GM04503 (cell line): ENCODE measurements at regions not wholly inside any gene's neighbourhood (a gene's known extent, or its start where the extent isn't known, plus 50 kb on each side); places are given as distances from the start of the nearest gene placed in this dataset.
"Not testable (repeated sequence)": the region's sequence is repeated elsewhere in the genome, so short reads cannot be mapped to it uniquely, and the experiment has no call there.

ENCODE experiments used
- DNase-seq: peaks from one replicate; pipeline ENCODE4 v3.0.0-alpha.2; 2012; ENCODE audit warnings: low read depth

DNA sequence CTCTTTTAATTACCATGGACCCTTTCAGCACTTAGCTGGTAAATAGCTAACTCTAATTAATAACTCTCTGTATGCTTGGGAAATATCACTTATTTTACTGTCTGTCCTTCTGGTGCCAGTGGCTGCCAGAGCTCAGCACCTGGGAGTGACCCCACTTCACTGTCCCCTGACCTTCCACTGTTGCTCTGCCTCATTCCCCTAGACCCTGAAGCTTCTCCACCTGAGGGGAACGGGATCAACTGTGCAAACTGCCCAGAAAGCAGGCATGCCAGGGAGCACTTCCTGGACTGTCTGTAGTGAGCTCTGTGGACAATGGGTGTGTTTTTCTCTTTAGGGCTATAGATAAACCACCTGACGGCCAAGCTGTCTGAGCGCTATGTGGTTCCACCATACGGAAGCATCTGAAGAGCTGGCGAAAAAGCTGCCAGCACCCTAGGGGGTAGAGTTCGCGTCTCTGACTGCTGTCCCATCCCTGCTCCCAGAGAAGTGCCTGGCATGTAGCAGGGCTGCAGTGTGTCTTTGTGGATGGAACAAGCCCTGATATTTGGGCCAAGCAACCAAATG, 106.3 kb upstream of the FOXA2 start:
- no peak for DNase-seq

DNA sequence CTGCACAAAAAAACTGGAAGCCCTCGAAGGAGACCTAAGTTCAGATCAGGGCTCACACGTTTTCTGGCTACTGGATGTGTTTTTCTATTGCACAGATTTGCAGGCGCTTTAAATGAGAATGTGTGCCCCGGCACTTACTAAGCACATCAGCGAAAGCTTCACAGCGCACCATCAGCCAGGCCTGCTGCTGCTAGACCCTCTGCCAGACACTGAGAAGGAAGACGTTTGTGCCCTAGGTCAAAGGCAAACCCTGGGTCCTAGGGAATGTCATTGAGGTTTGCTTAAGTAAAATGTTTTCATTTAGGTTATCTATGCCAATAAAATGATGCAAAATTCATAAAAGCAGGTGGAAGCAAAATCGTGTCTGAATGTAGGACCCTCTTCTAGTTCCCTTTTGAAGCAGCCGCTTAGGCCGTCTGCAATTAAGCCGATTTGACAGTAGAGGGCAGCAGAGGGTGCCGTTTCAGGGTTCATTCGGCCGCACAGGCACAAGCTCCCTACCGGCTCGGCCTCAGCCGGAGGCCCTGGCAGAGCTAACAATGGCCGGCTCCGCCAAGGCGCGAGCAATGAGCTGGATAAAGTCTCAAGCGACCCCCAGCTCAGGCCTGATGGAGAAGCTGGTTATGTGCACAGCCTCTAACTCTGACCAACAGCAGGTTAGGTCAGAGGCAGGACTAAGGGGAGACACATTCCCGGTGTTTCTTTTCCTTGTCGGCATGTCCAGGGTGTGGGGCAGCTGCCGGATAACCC, 107.2 kb upstream of the FOXA2 start:
- DNase-seq, result no peak

DNA sequence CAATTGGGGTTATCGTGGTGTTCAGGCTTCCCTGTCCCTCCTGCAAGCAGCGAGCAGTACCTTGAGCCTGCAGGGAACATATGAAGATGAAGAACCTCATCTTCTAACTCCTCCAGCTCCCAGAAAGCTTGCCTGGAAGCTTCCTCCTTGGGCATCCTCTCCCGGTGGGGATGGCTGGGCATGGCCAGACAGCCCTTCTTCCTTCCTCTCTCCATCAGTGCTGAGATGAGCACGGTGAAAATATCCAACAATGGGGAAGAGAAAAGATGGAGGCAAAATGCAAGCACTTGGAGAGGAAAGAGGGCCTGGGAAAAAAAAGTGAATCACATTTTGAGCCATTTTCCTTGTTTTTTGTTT, 107.7 kb upstream of the FOXA2 start:
- DNase-seq, result no peak

DNA sequence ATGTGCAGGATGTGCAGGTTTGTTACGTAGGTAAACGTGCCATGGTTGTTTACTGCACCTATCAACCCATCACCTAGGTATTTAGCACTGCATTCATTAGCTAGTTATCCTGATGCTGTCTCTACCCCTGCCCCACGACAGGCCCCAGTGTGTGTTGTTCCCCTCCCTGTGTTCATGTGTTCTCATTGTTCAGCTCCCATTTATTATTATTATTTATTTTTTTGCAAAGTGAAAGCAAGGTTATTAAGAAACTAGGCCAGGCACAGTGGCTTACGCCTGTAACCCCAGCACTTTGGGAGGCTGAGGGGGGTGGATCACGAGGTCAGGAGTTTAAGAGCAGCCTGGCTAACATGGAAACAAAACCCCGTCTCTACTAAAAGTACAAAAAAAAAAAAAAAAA, 108.2 kb upstream of the FOXA2 start:
- DNase-seq, result not testable (repeated sequence)

DNA sequence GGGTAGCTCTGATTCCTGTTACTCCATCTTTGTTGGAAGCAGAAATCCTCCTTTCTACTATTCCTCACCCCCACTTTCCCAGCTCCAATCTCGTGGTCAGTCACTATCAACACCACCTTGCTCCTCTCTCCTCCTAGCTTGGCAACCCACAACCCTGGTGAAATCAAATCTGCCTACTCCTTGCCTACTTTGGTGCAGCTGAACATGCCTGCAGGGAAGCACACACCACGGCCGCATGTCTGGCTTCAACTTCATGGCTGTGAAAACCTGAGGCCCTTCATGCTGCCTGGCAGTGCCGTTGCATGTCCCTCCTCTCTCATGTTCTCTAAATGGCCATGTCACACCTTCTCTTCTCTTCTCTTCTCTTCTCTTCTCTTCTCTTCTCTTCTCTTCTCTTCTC, 112.4 kb upstream of the FOXA2 start:
- no peak for DNase-seq

DNA sequence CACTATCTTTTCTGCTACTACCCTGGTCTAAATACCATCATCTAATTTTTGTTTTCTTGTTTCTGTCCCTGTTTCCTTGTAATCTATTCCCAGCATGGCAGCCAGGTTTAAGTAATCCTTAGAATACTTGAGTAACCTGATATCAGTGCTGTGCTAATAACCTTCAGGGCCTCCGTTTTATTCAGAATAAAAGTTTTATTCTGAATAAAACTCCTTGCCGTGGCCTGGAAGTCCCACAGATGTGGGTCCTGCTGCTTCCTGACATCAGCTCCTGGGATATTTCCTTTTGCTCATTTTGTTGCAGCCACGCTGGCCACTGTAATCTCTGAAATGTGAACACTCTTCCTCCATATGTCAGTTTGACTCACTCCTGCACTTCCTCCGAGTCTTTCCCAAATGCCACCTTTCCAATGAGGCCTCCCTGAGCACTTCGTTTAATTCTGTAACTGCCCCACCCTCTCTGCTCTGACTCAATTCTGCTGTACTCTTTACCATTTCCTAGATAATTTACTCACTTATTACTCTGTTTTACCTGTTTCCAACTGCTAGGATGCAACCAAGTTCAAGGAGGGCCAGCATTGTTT, 114.0 kb upstream of the FOXA2 start:
- no peak for DNase-seq

DNA sequence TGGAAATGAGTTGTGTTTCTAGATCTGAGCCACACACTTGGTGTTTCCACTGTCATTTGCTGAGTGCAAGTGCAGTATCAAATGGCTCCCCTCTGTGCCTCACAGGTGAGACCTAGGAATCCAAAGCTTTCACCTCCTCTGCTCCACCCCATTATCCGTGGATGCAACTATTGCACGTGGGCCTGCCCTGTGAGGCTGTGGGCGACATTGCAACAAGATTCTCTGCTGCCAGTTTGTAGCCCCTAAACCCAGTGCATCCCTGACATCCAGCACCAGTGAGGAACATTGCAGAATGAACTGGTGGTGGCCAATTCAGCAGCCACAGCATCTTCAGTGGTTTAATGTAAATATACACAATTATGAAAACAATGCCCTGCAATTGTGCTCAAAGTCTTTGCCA, 115.0 kb upstream of the FOXA2 start:
- DNase-seq, result no peak

DNA sequence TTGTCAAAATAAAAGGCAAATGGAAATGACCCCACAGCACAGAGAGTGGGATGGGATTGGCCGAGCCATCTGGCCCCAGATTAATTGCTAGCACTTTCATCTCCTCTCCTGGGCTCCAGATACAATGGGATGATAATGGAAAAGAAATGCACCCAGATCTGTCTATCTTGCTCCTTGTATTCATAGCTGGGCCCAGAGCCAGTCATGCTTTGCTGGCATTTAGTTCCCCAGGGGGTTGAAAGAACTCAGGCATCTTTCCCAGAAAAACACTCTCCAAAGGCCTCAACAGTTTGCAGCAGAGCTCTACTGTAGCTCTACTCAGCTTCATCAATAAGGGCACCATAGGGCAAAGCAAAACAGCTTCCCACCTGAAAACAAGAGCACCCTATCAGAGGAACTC, 116.0 kb upstream of the FOXA2 start:
- no peak for DNase-seq

DNA sequence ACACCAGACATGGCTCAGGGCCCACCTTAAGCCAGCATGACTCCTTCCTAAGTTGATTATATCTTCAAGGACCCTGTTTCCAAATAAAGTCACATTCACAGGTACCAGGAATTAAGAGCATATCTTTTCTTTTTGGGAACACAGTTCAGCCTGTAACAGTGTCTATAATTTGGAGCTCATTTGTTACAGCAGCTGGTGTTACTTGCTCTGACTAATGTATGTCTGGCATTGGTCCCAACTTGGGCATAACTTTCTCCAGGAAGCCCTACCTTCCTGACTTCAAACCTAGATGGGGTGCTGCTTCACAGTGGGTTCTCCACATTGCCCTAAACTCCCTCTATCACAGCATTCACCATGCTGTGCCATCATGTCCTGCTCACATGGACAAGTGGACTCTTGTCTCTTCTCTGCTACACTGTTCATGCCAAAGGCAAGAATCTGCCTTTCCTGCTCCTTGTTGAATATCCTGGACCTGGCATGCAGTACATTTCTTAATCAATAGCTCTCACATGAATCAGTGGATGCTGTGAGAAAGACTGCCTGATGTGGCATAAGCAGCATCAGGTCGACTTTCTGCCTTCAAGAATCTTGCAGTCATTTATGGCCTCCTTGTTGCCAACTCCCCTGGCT, 117.4 kb upstream of the FOXA2 start:
- DNase-seq, result no peak

DNA sequence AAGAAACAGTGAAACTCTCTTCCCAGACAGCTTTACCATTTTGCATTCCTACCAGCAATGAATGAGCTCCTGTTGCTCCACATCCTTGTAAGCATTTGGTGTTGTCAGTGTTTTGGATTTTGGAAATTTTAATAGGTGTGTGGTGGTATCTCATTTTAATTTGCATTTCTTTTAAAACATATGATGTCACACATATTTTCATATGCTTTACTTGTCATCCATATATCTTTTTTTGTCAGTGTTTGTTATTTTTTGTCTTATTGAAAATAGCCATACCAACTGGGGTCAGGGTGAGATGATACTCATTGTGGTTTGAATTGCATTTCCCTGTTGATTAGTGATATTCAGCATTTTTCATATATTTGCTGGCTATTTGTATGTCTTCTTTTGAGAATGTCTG, 119.5 kb upstream of the FOXA2 start:
- DNase-seq, result no peak

DNA sequence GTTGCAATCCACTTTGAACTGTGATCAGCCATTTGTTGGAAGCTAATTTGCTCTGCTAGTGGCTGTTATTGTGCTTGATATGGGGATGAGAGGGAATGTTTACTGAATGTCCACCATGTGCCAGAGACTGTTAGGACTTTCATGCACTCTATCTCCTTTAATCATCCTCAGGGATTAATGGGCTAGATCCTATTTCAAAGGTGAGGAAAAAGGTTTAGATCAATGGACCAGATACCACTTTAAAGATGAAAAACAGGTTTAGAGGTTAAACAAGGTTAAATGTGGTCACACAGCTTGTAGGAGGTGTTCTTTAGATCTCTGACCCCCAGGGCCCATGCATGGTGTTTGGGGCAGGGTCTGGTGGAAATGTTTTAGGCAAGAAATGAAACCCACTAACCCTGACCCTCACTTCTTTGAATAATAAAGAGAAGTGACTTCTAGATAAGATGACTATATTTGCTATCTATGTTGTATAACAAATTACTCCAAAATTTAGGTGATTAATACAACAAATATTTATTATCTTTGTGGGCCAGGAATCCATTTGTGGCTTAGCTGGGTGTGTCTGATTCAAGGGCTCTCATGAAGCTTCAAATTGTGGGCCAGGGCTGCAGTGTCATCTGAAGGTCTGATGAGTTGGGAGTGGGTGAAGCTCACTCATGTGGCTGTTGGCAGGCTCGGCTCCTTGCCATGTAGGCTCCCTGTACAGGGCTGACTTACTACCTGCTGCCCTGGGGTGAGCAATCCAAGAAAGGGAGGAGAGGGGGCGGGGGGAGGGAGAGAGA, 127.8 kb upstream of the FOXA2 start:
- no peak for DNase-seq

DNA sequence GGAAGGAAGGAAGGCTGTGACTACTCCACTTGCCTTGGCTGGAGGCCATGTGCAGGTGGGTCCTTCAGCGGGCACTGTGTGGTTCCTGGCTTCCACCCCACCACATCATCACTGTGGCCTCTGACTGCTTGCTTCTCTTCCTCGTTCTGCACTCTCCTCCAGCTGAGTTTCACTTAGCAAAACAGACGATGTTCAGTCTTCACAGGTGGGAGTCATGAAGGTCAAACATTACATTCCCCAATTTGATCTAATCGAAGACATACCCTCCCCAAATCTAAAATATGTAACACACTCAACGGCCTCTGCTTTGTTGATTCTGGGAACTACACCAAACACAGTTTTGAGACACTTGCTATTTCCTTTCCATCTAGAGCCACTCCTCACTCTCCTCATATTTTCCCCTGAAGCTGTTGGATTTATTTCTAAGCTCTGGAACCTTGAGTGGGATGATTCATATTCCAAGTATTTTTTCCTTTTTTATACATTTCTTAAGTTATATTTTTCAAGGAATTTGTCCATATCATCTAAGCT, 132.5 kb upstream of the FOXA2 start:
- DNase-seq, result no peak

DNA sequence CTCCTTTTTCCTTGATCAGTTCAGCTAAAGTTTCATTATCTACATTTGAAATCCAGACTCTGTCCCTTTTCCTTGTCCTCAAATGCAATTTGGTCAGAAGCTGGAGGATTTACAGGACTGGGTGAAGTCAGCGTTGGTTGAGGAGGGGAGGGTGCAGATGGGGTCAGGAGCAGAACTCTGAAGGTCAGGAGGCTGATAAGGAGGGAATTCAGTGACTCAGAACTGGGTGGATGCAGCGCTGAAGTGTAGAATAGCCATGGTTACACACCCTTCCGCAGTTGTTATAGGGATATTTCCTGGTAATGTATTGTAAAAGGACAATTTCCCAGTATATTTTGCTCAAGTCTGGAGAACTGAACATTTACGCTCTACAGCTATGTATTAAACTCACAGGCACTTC, 133.1 kb upstream of the FOXA2 start:
- DNase-seq, result no peak

DNA sequence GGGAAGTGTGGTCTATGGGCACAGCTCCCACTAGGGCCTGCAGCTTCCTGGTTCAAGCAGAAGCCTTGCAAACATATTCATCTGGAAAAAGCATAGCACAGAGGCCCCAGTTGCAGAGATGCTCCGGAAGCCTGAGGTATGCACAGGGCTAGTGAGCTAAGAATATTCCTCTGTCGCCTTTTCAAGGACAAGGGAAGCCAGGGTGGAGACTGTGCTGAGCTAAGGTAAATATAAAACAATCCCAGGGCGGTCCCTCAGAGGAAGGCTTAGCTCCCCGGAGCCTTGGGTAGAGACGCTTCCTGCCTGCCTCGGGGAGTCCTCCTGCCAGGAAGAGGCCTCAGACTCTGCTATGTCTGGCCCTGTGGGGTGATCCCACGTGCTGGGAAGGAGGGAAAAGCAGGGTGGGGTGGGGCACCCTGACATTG, 134.8 kb upstream of the FOXA2 start:
- DNase-seq, result no peak

DNA sequence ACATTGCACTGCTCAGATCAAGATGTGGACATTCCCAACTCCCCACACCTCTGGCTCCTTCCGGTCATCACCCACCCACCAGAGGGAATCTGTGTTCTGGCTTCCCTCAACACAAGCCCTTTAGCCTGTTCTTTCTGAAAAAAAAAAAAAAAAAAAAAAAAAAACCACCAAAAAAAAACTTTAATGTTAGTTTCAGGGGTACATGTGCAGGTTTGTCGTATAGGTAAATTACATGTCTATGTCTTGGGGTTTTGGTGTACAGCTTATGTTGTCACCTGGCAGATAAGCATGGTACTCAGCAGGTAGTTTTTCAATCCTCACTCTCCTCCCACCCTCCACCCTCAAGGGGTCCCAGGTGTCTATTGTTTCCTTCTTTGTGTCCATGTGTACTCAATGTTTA, 135.8 kb upstream of the FOXA2 start:
- no peak for DNase-seq

DNA sequence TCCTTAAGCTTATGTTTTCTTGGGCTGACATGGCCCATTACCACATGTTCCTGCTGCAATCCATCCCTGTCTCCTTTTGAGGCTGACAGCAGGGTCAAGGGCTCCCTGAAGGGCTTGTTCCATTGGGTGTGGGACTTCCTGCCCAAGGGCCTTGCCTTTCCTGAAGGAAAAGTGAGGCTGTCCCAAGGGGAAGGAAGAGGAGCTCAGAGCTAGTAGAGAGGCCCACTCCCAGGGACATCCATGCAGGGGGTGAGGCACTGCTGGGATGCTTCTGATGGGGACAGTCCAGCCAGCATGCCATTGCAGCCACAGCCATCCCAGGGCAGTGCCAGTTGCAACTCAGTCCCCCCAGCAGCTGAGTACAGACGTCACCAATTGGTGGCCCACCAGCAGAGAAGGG, 138.4 kb upstream of the FOXA2 start:
- DNase-seq, result no peak

DNA sequence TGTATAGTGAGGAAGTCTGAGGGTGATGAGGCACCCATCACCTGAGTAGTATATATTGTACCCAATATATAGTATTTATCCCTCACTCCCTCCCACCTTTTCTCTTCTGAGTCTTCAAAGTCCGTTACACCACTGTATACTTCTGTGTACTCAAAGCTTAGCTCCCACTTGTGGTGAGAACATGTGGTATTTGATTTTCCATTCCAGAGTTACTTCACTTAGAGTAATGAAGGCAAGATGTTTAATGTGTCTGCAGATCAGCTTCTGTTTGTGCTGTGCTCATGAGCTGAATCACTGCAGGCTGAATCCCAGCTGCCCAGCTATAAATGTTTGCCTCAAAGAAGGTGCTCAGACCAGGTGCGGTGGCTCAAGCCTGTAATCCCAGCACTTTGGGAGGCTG, 139.3 kb upstream of the FOXA2 start:
- no peak for DNase-seq

DNA sequence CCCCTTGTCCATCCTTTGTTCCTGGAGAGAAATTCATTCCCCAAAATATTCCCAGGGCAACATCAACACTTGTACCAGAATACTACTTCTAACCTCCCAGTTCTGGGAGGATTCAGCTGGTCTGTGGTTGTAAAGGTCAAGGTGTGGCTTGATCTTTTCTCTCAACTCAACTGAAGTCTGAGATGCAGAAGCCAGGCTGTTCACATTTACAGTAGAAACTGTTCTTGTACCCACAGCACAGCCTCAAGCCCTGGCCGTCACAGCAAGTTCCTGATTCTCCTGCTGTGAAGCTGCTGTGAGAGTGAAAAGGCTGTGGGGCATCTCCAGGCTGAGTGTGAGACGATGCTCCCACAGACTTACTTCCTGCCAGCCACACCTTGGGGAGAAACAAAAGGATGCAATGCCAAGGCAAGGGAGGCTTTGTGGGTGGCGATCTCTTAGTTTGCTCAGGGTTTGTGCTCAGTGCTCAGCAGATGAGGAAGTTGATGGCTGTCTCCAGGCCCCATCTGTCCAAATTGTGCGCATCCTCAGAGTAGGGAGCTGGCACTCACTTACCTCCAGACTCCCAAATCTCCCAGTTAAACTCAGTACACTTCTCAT, 143.9 kb upstream of the FOXA2 start:
- DNase-seq, result no peak

DNA sequence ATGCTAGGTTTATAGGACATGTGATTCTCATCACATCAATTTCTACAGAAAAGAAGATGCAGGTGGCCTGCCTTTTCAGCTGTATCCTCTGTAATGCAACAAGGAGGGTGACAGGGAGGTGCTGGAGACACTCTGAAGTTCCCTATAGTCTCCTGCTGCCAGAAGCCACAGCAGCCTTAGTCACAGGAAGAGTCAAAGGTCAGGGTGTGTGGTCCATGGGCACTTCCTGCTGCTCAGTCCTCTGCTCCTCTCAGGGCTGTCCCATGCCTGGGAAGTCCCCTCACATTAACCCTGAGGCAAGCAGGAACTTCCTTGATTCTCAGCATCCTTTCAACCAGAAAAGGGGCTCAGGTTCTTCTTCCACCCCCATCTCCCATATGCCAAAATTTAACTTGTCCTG, 144.8 kb upstream of the FOXA2 start:
- DNase-seq, result no peak

DNA sequence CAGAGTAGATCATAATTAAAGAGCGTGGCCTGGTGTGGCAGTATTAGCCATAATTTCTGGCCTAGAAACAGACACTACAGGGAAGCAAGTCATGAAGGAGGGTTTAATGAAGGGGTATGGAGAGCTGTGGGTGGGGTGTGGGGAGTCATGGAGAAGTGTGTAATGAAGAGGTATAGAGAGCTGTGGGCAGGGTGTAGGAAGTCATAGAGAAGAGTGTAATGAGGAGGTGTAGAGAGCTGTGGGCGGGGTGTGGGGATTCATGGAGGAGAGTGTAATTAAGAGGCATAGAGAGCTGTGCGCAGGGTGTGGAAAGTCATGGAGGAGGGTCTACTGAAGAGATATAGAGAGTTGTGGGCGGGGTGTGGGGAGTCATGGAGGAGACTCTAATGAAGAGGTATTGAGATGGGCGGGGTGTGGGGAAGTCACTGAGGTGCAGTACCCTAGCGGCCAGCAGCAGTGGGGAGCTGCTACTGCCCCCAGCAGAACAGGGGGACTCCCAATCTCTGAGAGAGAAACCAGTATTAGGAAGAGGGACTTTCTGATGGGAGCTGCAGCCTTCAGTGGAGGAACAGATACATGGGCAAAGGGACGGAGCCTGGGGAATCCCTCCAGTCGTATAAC, 145.4 kb upstream of the FOXA2 start:
- DNase-seq, result no peak

DNA sequence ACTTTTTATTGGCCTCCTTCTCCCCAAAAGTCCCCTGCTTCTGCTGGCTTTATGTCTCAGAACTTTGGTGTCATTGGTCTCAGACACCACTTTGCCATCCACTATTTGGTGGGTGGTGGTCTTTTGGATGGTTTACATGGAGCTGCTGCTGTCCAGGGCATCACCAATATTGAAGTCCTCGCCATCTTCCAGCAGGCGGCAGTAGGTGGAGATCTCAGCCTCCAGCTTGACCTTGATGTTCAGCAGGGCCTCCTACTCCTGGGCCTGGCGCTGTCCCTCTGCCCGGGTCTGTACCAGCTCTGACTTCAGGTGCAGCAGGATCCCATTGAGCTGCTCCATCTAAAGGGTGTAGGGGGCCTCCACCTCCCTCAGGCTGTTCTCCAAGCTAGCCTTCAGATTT, 148.4 kb upstream of the FOXA2 start:
- DNase-seq, result no peak
